ENCODE measurements at regions not wholly inside any gene's neighbourhood (a gene's known extent, or its start where the extent isn't known, plus 50 kb on each side); places are given as distances from the start of the nearest gene placed in this dataset.
"Not testable (repeated sequence)": the region's sequence is repeated elsewhere in the genome, so short reads cannot be mapped to it uniquely, and the experiment has no call there.

DNA sequence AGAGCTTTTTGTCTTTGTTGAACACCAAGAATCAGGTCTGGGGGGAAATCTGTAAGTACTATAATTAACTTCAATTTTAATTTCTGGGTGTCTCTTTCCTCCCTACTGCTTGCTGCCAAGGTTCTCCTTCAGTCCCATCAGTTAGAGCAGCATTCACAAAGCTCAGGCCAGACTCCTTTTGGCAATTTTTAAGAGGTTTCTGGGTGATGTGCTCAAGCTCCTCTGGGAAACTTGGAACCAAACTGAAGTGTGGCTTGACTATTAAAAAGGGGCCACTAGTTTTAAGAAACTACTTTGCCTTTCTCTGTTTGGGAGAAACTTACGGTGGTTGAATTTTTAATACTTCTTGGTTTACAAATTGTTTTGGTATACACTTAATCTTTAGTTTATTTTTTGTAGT is 227.7 kb upstream of the SOX2 start:
- Histone ChIP-seq H3K9me3 (ENCODE audit: low read depth) (no peaks in the 10 kb centered on the region), H3K4me3 (no peak overlapping the region), H3K27me3 (no peaks in the 10 kb centered on the region), H3K27ac (no peak overlapping the region), H3K4me1 (ENCODE audit: low read depth) (no peaks in the 10 kb centered on the region), H3K36me3 (no peaks in the 10 kb centered on the region)
- TF ChIP-seq, protein P1, sequence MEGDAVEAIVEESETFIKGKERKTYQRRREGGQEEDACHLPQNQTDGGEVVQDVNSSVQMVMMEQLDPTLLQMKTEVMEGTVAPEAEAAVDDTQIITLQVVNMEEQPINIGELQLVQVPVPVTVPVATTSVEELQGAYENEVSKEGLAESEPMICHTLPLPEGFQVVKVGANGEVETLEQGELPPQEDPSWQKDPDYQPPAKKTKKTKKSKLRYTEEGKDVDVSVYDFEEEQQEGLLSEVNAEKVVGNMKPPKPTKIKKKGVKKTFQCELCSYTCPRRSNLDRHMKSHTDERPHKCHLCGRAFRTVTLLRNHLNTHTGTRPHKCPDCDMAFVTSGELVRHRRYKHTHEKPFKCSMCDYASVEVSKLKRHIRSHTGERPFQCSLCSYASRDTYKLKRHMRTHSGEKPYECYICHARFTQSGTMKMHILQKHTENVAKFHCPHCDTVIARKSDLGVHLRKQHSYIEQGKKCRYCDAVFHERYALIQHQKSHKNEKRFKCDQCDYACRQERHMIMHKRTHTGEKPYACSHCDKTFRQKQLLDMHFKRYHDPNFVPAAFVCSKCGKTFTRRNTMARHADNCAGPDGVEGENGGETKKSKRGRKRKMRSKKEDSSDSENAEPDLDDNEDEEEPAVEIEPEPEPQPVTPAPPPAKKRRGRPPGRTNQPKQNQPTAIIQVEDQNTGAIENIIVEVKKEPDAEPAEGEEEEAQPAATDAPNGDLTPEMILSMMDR (IDR thresholded peaks at IDR 0.05; ENCODE audit: low read depth, low read length), result no peak
- no peak for DNase-seq (ENCODE audit: low read depth in 1 of 2, low spot score in 1 of 2)

DNA sequence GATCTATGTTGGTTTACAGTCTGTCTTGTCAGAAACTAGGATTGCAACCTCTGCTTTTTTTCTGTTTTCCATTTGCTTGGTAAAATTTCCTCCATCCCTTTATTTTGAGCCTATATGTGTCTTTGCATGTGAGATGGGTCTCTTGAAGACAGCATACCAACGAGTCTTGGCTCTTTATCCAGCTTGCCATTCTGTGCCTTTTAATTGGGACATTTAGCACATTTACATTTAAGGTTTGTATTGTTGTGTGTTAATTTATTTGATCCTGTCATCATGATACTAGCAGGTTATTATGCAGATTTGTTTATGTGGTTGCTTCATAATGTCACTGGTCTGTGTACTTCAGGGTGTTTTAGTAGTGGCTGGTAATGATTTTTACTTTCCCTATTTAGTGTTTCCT is 236.6 kb upstream of the SOX2 start:
- H3K36me3 ChIP-seq; H3K9me3 ChIP-seq (ENCODE audit: low read depth); H3K4me1 ChIP-seq (ENCODE audit: low read depth); H3K27me3 ChIP-seq; H3K4me3 ChIP-seq; DNase-seq (ENCODE audit: low read depth in 1 of 2, low spot score in 1 of 2); H3K27ac ChIP-seq: not testable (repeated sequence)

DNA sequence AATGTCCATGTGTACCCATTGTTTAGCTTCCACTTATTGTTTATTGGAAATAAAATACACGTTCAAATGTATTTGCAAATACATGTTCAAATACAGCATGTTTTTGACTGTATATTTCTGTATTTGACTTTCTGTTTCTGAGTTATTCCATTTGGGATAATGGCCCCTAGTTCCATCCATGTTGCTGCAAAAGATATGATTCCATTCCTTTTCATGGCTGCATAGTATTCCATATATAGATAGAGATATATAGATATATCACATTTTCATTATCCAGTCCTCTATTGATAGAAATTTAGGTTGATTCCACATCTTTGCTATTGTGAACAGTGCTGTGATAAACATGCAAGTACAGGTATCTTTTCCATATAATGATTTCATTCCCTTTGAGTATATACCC is 241.4 kb upstream of the SOX2 start:
- no peaks in the 10 kb centered on the region for H3K9me3 ChIP-seq (ENCODE audit: low read depth)
- TF ChIP-seq, protein P1 (IDR thresholded peaks at IDR 0.05; ENCODE audit: low read depth, low read length), result no peak
- no peak overlapping the region for H3K4me3 ChIP-seq
- H3K27ac ChIP-seq, result no peak overlapping the region
- no peaks in the 10 kb centered on the region for H3K4me1 ChIP-seq (ENCODE audit: low read depth)
- no peaks in the 10 kb centered on the region for H3K27me3 ChIP-seq
- no peaks in the 10 kb centered on the region for H3K36me3 ChIP-seq
- no peak for DNase-seq (ENCODE audit: low read depth in 1 of 2, low spot score in 1 of 2)

DNA sequence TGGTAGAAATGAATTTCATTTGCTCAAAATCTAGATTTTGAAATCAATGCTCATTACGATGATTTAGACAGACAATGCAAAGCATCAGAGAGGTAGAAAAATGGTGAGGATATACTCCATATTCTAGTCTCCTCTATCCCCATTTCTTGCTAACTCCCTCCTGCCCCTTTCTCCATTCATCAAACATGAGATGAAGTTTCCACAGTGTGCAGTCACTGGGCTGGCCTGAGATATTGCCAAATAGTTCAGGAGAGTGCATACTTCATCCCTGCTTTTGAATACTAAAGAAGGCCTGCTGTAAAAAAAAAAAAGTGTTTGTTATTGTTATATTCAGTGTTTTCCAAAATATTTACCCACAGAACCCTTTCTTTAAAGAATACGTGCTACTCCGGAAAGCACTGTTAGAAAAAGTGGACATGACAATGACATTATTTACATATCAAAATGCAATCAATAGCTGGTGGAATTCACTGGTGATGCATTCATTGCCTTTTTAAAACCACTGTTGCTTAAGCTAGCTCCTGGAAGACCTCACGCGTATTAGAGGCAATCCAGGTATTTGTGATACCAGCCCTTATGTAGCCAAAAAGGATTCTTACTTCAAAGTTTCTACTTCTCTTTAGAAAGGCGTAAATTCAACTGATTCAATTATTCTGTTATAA is 247.6 kb upstream of the SOX2 start:
- TF ChIP-seq, protein P1 (IDR thresholded peaks at IDR 0.05; ENCODE audit: low read depth, low read length), result no peak
- Histone ChIP-seq H3K9me3 (ENCODE audit: low read depth) (no peaks in the 10 kb centered on the region), H3K27me3 (no peaks in the 10 kb centered on the region), H3K4me1 (ENCODE audit: low read depth) (no peaks in the 10 kb centered on the region), H3K4me3 (no peak overlapping the region), H3K27ac (no peak overlapping the region), H3K36me3 (no peaks in the 10 kb centered on the region)
- DNase-seq (ENCODE audit: low read depth in 1 of 2, low spot score in 1 of 2), result no peak

DNA sequence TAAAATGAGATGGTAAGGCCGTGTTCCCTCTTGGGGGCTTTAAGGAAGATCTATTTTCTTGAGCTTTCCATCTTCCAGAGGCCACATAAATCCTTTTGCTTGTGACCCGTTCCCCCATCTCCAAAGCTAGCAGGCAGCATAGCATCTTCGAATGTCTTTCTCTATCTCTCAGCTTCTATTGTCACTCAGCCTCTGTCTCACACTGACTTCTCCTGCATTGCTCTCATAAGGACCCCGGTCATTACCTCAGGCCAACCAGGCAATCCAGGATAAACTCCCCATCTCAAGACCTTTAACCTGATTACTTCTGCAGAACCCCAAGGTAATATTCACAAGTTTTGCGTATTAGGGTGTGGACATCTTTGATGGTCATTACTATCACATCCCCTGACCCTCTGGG is 250.3 kb upstream of the SOX2 start:
- H3K36me3 ChIP-seq, result no peaks in the 10 kb centered on the region
- H3K4me1 ChIP-seq (ENCODE audit: low read depth), result no peaks in the 10 kb centered on the region
- TF ChIP-seq, protein P1 (IDR thresholded peaks at IDR 0.05; ENCODE audit: low read depth, low read length), result no peak
- H3K4me3 ChIP-seq, result no peak overlapping the region
- H3K27me3 ChIP-seq, result no peaks in the 10 kb centered on the region
- no peak overlapping the region for H3K27ac ChIP-seq
- no peak for DNase-seq (ENCODE audit: low read depth in 1 of 2, low spot score in 1 of 2)
- no peaks in the 10 kb centered on the region for H3K9me3 ChIP-seq (ENCODE audit: low read depth)

DNA sequence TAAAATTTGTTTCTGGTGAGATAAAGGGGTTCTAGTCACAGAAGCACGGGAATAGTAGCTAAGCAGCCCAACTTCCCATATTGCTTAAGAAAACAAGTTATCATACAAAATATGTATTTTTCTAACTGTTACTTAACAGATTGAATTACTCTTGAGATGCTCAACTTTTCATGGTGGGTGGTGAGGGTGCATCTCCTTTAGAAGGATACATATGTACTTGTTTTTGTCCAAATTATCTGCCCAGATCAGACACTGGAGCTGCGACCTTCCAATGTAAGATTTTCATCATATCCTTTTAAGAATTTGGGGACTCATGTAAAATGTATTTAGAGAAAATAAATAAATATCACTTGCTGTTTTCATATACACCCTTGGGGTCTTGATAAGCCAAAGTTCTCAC is 252.2 kb upstream of the SOX2 start:
- no peak overlapping the region for H3K27ac ChIP-seq
- no peak overlapping the region for H3K4me3 ChIP-seq
- H3K9me3 ChIP-seq (ENCODE audit: low read depth), result no peaks in the 10 kb centered on the region
- TF ChIP-seq, protein P1 (IDR thresholded peaks at IDR 0.05; ENCODE audit: low read depth, low read length), result no peak
- no peak for DNase-seq (ENCODE audit: low read depth in 1 of 2, low spot score in 1 of 2)
- no peaks in the 10 kb centered on the region for H3K4me1 ChIP-seq (ENCODE audit: low read depth)
- no peaks in the 10 kb centered on the region for H3K27me3 ChIP-seq
- no peaks in the 10 kb centered on the region for H3K36me3 ChIP-seq

Measured in cardiac muscle cell (in vitro differentiated cells and primary cell).